ENCODE measurements at regions not wholly inside any gene's neighbourhood (a gene's known extent, or its start where the extent isn't known, plus 50 kb on each side); places are given as distances from the start of the nearest gene placed in this dataset.

GRCh38 chr7:156091519-156092080 lies 279.3 kb upstream of the SHH start:
- no peak overlapping the region for H3K27ac ChIP-seq
- intact Hi-C loops (cut with DNase I): no loop called here
- TF ChIP-seq POLR2AphosphoS5 (IDR thresholded peaks at IDR 0.05) (no peak), CTCF (IDR thresholded peaks at IDR 0.05) (no peak), POLR2A (IDR thresholded peaks at IDR 0.05) (no peak)
- no peaks in the 10 kb centered on the region for H3K9me3 ChIP-seq
- DNase-seq (ENCODE audit: low spot score): no peak
- H3K4me3 ChIP-seq: no peak overlapping the region
- no peaks in the 10 kb centered on the region for H3K4me1 ChIP-seq (replicated peaks)
- no peaks in the 10 kb centered on the region for H3K27me3 ChIP-seq (replicated peaks; ENCODE audit: insufficient read depth)
- 94% methylated on average over 10 of the region's 10 CpGs for WGBS
- H3K36me3 ChIP-seq: no peaks in the 10 kb centered on the region

GRCh38 chr7:156090988-156091387 lies 278.7 kb upstream of the SHH start:
- intact Hi-C loops (cut with DNase I): no loop called here
- WGBS: 80% methylated on average over 6 of the region's 6 CpGs

GRCh38 chr7:156089222-156089621 lies 277.0 kb upstream of the SHH start:
- TF ChIP-seq CTCF (IDR thresholded peaks at IDR 0.05) (no peak), POLR2AphosphoS5 (IDR thresholded peaks at IDR 0.05) (no peak), POLR2A (IDR thresholded peaks at IDR 0.05) (no peak)
- Histone ChIP-seq H3K4me1 (replicated peaks) (no peaks in the 10 kb centered on the region), H3K27ac (no peak overlapping the region), H3K36me3 (no peaks in the 10 kb centered on the region), H3K4me3 (no peak overlapping the region), H3K9me3 (no peaks in the 10 kb centered on the region), H3K27me3 (replicated peaks; ENCODE audit: insufficient read depth) (no peaks in the 10 kb centered on the region)
- 93% methylated on average over 11 of the region's 11 CpGs for WGBS
- intact Hi-C loops (cut with DNase I): no loop called here
- DNase-seq (ENCODE audit: low spot score): no peak

More at GRCh38 chr7:156090988-156091387, 278.7 kb upstream of the SHH start:
- DNase-seq (ENCODE audit: low spot score): no peak
- no peaks in the 10 kb centered on the region for H3K27me3 ChIP-seq (replicated peaks; ENCODE audit: insufficient read depth)
- no peaks in the 10 kb centered on the region for H3K36me3 ChIP-seq
- no peak overlapping the region for H3K4me3 ChIP-seq
- H3K4me1 ChIP-seq (replicated peaks): no peaks in the 10 kb centered on the region
- no peak overlapping the region for H3K27ac ChIP-seq
- no peak for TF ChIP-seq POLR2A (IDR thresholded peaks at IDR 0.05)
- TF ChIP-seq CTCF (IDR thresholded peaks at IDR 0.05): no peak
- TF ChIP-seq POLR2AphosphoS5 (IDR thresholded peaks at IDR 0.05): no peak
- H3K9me3 ChIP-seq: no peaks in the 10 kb centered on the region

- intact Hi-C loops (cut with DNase I): no loop called here
- Histone ChIP-seq H3K27ac (no peak overlapping the region), H3K27me3 (replicated peaks; ENCODE audit: insufficient read depth) (no peaks in the 10 kb centered on the region), H3K4me3 (no peak overlapping the region), H3K9me3 (no peaks in the 10 kb centered on the region), H3K36me3 (no peaks in the 10 kb centered on the region), H3K4me1 (replicated peaks) (no peaks in the 10 kb centered on the region)
- 78% methylated on average over 1 of the region's 1 CpG for WGBS
- no peak for DNase-seq (ENCODE audit: low spot score)
- TF ChIP-seq CTCF (IDR thresholded peaks at IDR 0.05): no peak
Observed at GRCh38 chr7:156088115-156088514, 275.9 kb upstream of the SHH start.
